A549 (cell line): ENCODE measurements at regions not wholly inside any gene's neighbourhood (a gene's known extent, or its start where the extent isn't known, plus 50 kb on each side); places are given as distances from the start of the nearest gene placed in this dataset.

Source experiments
- RAD21 ChIP-seq, 2 experiments: fragments of >200 bp in 1 of 2; sonication (Bioruptor Twin) in 1 of 2; formaldehyde crosslinking in 1 of 2; IDR thresholded peaks in 1 of 2; conservative IDR thresholded peaks in 1 of 2; 2 replicates in 1 of 2; 3 replicates in 1 of 2; pipeline ENCODE4 v1.6.1; 2012 to 2018; ENCODE audit warnings: inconsistent platforms in 1 of 2
- TF ChIP-seq, protein P1 (sequence below): fragments of >200 bp; sonication (Bioruptor Twin); formaldehyde crosslinking; IDR thresholded peaks from 3 replicates; pipeline ENCODE4 v1.5.1; 2016

DNA sequence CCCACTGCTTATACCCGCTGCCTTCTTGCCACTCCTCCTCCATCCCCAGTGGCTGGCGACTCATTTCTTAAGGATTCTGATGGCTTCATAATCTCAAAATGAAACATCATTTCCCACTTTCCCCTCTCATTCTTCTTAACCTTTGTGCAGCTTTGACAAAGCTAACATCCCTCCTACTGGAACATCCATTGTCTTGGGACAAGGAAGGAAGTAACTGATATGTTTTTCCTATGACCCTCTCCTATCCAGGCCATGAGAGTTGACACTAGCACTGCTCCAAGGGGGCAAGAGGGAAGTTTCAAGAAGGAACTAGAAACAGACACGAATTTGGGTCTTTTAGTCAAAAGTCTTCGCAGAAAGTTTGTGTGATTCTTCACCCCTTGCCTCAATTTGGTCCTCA, 71.7 kb upstream of the SNX2 start:
- no peak for TF ChIP-seq RAD21 (conservative IDR thresholded peaks at IDR 0.05 in 1 of 2, IDR thresholded peaks at IDR 0.05 in 1 of 2)
- TF ChIP-seq, protein P1, sequence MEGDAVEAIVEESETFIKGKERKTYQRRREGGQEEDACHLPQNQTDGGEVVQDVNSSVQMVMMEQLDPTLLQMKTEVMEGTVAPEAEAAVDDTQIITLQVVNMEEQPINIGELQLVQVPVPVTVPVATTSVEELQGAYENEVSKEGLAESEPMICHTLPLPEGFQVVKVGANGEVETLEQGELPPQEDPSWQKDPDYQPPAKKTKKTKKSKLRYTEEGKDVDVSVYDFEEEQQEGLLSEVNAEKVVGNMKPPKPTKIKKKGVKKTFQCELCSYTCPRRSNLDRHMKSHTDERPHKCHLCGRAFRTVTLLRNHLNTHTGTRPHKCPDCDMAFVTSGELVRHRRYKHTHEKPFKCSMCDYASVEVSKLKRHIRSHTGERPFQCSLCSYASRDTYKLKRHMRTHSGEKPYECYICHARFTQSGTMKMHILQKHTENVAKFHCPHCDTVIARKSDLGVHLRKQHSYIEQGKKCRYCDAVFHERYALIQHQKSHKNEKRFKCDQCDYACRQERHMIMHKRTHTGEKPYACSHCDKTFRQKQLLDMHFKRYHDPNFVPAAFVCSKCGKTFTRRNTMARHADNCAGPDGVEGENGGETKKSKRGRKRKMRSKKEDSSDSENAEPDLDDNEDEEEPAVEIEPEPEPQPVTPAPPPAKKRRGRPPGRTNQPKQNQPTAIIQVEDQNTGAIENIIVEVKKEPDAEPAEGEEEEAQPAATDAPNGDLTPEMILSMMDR, result no peak
